ENCODE measurements at regions not wholly inside any gene's neighbourhood (a gene's known extent, or its start where the extent isn't known, plus 50 kb on each side); places are given as distances from the start of the nearest gene placed in this dataset.

GRCh38 chr6:54729716-54730115, 116.9 kb upstream of the FAM83B start:
- no peak for DNase-seq
- H3K79me2 ChIP-seq (ENCODE audit: low read length) = no peaks in the 10 kb centered on the region
- H3K36me3 ChIP-seq (ENCODE audit: insufficient read depth, low read length) = no peaks in the 10 kb centered on the region
- no peak overlapping the region for H3K27ac ChIP-seq (ENCODE audit: low read length)
- H3K9me2 ChIP-seq (replicated peaks; ENCODE audit: insufficient read depth, low read length) = no peaks in the 10 kb centered on the region
- H3K9ac ChIP-seq (ENCODE audit: low read length) = no peak overlapping the region
- H3K27me3 ChIP-seq (ENCODE audit: low read length) = no peaks in the 10 kb centered on the region
- H4K20me1 ChIP-seq (ENCODE audit: insufficient read depth, low read depth, low read length) = no peaks in the 10 kb centered on the region
- no peaks in the 10 kb centered on the region; the same call in 1 of the 2 replicates for H3K9me3 ChIP-seq (ENCODE audit: low read length)
- H2AFZ ChIP-seq (ENCODE audit: low read length) = no peak overlapping the region
- no peak overlapping the region for H3K4me3 ChIP-seq (ENCODE audit: low read length)
- H3K4me2 ChIP-seq (ENCODE audit: low read depth, low read length, poor library complexity, severe bottlenecking) = no peak overlapping the region
- no peaks in the 10 kb centered on the region for H3K4me1 ChIP-seq (ENCODE audit: low read length)

- Histone ChIP-seq H3K4me2 (ENCODE audit: low read depth, low read length, poor library complexity, severe bottlenecking) (no peak overlapping the region), H3K4me1 (ENCODE audit: low read length) (no peaks in the 10 kb centered on the region), H3K27ac (ENCODE audit: low read length) (no peak overlapping the region), H3K9me3 (ENCODE audit: low read length) (no peaks in the 10 kb centered on the region; the same call in 1 of the 2 replicates), H3K9me2 (replicated peaks; ENCODE audit: insufficient read depth, low read length) (no peaks in the 10 kb centered on the region), H3K9ac (ENCODE audit: low read length) (no peak overlapping the region), H3K4me3 (ENCODE audit: low read length) (no peak overlapping the region), H2AFZ (ENCODE audit: low read length) (no peak overlapping the region), H3K27me3 (ENCODE audit: low read length) (no peaks in the 10 kb centered on the region), H3K79me2 (ENCODE audit: low read length) (no peaks in the 10 kb centered on the region), H4K20me1 (ENCODE audit: insufficient read depth, low read depth, low read length) (no peaks in the 10 kb centered on the region), H3K36me3 (ENCODE audit: insufficient read depth, low read length) (no peaks in the 10 kb centered on the region)
- DNase-seq = no peak
Observed at GRCh38 chr6:54730767-54731630, 115.6 kb upstream of the FAM83B start.

DNA sequence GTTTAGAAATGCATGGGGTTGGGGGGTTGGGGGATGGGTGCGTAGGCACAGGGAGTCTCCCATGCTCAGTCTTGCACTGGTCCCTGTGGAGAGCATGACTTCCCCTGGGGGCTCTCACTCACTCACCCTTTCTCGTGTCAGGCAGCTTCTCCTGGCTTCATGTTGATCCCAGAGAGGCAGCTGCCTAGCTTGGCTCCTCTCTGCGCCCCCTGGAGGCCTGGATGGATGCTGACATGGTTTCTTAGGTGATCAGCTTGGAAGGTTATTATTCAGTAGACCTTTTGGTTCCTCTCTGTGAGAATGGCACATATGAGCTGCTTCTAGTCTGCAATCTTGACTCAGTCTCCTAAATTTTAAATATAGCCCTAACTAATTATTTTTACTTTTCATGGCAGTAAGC, 109.3 kb upstream of the FAM83B start:
- H3K79me2 ChIP-seq (ENCODE audit: low read length) = no peaks in the 10 kb centered on the region
- H3K9me3 ChIP-seq (ENCODE audit: low read length) = no peaks in the 10 kb centered on the region; the same call in 1 of the 2 replicates
- H3K36me3 ChIP-seq (ENCODE audit: insufficient read depth, low read length) = no peaks in the 10 kb centered on the region
- H3K4me2 ChIP-seq (ENCODE audit: low read depth, low read length, poor library complexity, severe bottlenecking) = no peak overlapping the region
- H3K27me3 ChIP-seq (ENCODE audit: low read length) = no peaks in the 10 kb centered on the region
- no peak overlapping the region for H3K27ac ChIP-seq (ENCODE audit: low read length)
- H3K9ac ChIP-seq (ENCODE audit: low read length) = no peak overlapping the region
- no peaks in the 10 kb centered on the region for H4K20me1 ChIP-seq (ENCODE audit: insufficient read depth, low read depth, low read length)
- DNase-seq = peak; percentile 55
- H2AFZ ChIP-seq (ENCODE audit: low read length) = no peak overlapping the region
- H3K4me3 ChIP-seq (ENCODE audit: low read length) = no peak overlapping the region
- no peaks in the 10 kb centered on the region for H3K4me1 ChIP-seq (ENCODE audit: low read length)
- no peaks in the 10 kb centered on the region for H3K9me2 ChIP-seq (replicated peaks; ENCODE audit: insufficient read depth, low read length)

DNA sequence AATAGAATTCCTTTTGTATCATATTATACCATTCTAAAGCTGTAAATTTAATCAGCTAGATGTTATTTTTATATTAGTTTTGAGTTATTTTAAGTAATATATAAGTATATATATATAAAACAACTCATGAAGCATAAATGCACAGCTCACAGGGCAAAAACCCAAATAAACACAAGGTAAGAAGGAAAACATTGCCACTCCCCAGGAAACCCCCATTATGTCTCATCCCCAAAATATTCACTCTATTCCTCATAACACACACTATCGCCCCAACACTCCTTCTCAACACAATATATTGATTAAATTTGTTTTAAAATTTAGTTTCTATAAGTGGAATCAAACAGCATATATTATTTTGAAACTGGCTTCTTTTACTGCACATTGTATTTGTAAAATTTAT, 98.6 kb upstream of the FAM83B start:
- H3K79me2 ChIP-seq (ENCODE audit: low read length) = no peaks in the 10 kb centered on the region
- no peak overlapping the region for H3K4me2 ChIP-seq (ENCODE audit: low read depth, low read length, poor library complexity, severe bottlenecking)
- H4K20me1 ChIP-seq (ENCODE audit: insufficient read depth, low read depth, low read length) = no peaks in the 10 kb centered on the region
- H3K4me1 ChIP-seq (ENCODE audit: low read length) = no peaks in the 10 kb centered on the region
- no peaks in the 10 kb centered on the region for H3K36me3 ChIP-seq (ENCODE audit: insufficient read depth, low read length)
- no peak overlapping the region for H2AFZ ChIP-seq (ENCODE audit: low read length)
- H3K9me3 ChIP-seq (ENCODE audit: low read length) = peaks cover 26% of the 10 kb centered on the region
- H3K9me2 ChIP-seq (replicated peaks; ENCODE audit: insufficient read depth, low read length) = no peaks in the 10 kb centered on the region
- no peaks in the 10 kb centered on the region for H3K27me3 ChIP-seq (ENCODE audit: low read length)
- H3K9ac ChIP-seq (ENCODE audit: low read length) = no peak overlapping the region
- DNase-seq = no peak
- H3K4me3 ChIP-seq (ENCODE audit: low read length) = no peak overlapping the region
- no peak overlapping the region for H3K27ac ChIP-seq (ENCODE audit: low read length)

GRCh38 chr6:54754406-54754805, 92.2 kb upstream of the FAM83B start:
- no peaks in the 10 kb centered on the region for H3K4me1 ChIP-seq (ENCODE audit: low read length)
- no peak overlapping the region for H3K27ac ChIP-seq (ENCODE audit: low read length)
- H3K36me3 ChIP-seq (ENCODE audit: insufficient read depth, low read length) = no peaks in the 10 kb centered on the region
- no peak overlapping the region for H3K4me2 ChIP-seq (ENCODE audit: low read depth, low read length, poor library complexity, severe bottlenecking)
- H3K4me3 ChIP-seq (ENCODE audit: low read length) = no peak overlapping the region
- no peaks in the 10 kb centered on the region for H3K27me3 ChIP-seq (ENCODE audit: low read length)
- H3K9me2 ChIP-seq (replicated peaks; ENCODE audit: insufficient read depth, low read length) = no peaks in the 10 kb centered on the region
- no peaks in the 10 kb centered on the region for H4K20me1 ChIP-seq (ENCODE audit: insufficient read depth, low read depth, low read length)
- no peaks in the 10 kb centered on the region for H3K79me2 ChIP-seq (ENCODE audit: low read length)
- DNase-seq = no peak
- no peak overlapping the region for H3K9ac ChIP-seq (ENCODE audit: low read length)
- H2AFZ ChIP-seq (ENCODE audit: low read length) = no peak overlapping the region
- peaks cover 19% of the 10 kb centered on the region for H3K9me3 ChIP-seq (ENCODE audit: low read length)

DNA sequence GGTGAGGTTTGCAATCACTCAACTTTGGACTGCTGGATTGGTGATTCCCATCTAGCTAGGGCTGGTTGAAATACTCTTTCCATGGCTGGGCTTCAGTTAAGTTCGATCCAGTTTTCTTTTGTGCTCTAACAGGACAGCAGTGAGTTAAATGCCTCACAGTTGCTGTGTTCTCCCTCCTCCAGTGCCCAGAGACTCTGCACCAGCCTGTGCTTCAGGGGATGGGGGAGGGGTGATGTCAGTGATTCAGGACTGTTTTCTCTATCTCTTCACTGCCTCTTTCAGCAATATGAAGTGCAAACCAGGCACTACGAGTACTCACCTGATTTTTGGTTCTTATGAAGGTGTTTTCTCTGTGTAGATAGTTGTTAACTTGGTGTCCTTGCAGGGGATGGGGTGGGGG, 88.2 kb upstream of the FAM83B start:
- Histone ChIP-seq H4K20me1 (ENCODE audit: insufficient read depth, low read depth, low read length) (no peaks in the 10 kb centered on the region), H2AFZ (ENCODE audit: low read length) (no peak overlapping the region), H3K36me3 (ENCODE audit: insufficient read depth, low read length) (no peaks in the 10 kb centered on the region), H3K27me3 (ENCODE audit: low read length) (no peaks in the 10 kb centered on the region), H3K9me2 (replicated peaks; ENCODE audit: insufficient read depth, low read length) (no peaks in the 10 kb centered on the region), H3K9me3 (ENCODE audit: low read length) (peaks cover 17% of the 10 kb centered on the region), H3K4me3 (ENCODE audit: low read length) (no peak overlapping the region), H3K9ac (ENCODE audit: low read length) (no peak overlapping the region), H3K27ac (ENCODE audit: low read length) (no peak overlapping the region), H3K79me2 (ENCODE audit: low read length) (no peaks in the 10 kb centered on the region), H3K4me1 (ENCODE audit: low read length) (no peaks in the 10 kb centered on the region), H3K4me2 (ENCODE audit: low read depth, low read length, poor library complexity, severe bottlenecking) (no peak overlapping the region)
- DNase-seq = no peak

DNA sequence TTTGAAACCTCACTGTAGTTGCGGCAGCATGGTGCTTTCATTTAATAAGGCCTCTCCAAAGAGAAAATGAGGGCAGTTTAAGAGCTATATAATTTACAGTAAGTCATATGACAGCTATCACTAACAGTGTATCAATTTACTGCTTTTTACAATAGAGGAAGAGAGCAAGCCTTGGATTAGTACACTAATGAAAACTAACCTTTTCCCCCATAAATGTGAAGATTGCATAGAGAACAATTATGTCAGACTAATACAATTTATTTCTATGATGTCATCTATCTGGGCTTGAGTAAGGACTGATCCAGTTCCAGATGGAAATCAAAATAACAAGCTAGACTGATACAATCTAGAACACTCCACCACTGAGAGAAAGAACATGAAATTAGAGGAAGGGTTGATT, 78.1 kb upstream of the FAM83B start:
- Histone ChIP-seq H2AFZ (ENCODE audit: low read length) (no peak overlapping the region), H3K4me3 (ENCODE audit: low read length) (no peak overlapping the region), H3K27ac (ENCODE audit: low read length) (no peak overlapping the region), H3K36me3 (ENCODE audit: insufficient read depth, low read length) (no peaks in the 10 kb centered on the region), H3K4me1 (ENCODE audit: low read length) (no peaks in the 10 kb centered on the region), H3K27me3 (ENCODE audit: low read length) (no peaks in the 10 kb centered on the region), H3K4me2 (ENCODE audit: low read depth, low read length, poor library complexity, severe bottlenecking) (no peak overlapping the region), H3K79me2 (ENCODE audit: low read length) (no peaks in the 10 kb centered on the region), H3K9me3 (ENCODE audit: low read length) (peaks cover 6% of the 10 kb centered on the region; the same call in 1 of the 2 replicates), H4K20me1 (ENCODE audit: insufficient read depth, low read depth, low read length) (no peaks in the 10 kb centered on the region), H3K9me2 (replicated peaks; ENCODE audit: insufficient read depth, low read length) (no peaks in the 10 kb centered on the region), H3K9ac (ENCODE audit: low read length) (no peak overlapping the region)
- no peak for DNase-seq

DNA sequence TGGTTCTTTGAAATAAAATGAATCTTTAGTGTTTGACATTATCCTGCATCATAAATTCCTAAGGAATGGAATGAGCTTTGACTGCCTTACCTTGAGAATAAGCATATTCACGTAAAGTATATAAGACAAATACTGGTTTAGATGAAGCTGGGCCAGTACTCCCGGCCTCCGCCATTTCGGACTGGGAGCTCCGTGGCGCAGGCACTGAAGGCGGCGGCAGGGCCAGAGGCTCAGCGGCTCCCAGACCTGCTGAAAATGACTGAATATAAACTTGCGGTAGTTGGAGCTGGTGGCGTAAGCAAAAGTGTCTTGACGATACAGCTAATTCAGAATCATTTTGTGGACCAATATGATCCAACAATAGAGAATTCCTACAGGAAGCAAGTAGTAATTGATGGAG, 76.2 kb upstream of the FAM83B start:
- Histone ChIP-seq H3K9me2 (replicated peaks; ENCODE audit: insufficient read depth, low read length) (no peaks in the 10 kb centered on the region), H3K27me3 (ENCODE audit: low read length) (no peaks in the 10 kb centered on the region), H3K36me3 (ENCODE audit: insufficient read depth, low read length) (no peaks in the 10 kb centered on the region), H3K27ac (ENCODE audit: low read length) (no peak overlapping the region), H2AFZ (ENCODE audit: low read length) (no peak overlapping the region), H3K9me3 (ENCODE audit: low read length) (peaks cover 6% of the 10 kb centered on the region; the same call in 1 of the 2 replicates), H3K4me3 (ENCODE audit: low read length) (no peak overlapping the region), H3K9ac (ENCODE audit: low read length) (no peak overlapping the region), H3K79me2 (ENCODE audit: low read length) (no peaks in the 10 kb centered on the region), H4K20me1 (ENCODE audit: insufficient read depth, low read depth, low read length) (no peaks in the 10 kb centered on the region), H3K4me1 (ENCODE audit: low read length) (no peaks in the 10 kb centered on the region), H3K4me2 (ENCODE audit: low read depth, low read length, poor library complexity, severe bottlenecking) (no peak overlapping the region)
- DNase-seq = no peak

Measured in Karpas-422 (cell line).